ENCODE measurements at regions not wholly inside any gene's neighbourhood (a gene's known extent, or its start where the extent isn't known, plus 50 kb on each side); places are given as distances from the start of the nearest gene placed in this dataset.

- peak; percentile 90 for TF ChIP-seq ARID4B (CRISPR knock-in tag; IDR thresholded peaks at IDR 0.05; ENCODE audit: borderline replicate concordance)
- TF ChIP-seq CREM (CRISPR knock-in tag; IDR thresholded peaks at IDR 0.05) = peak; percentile 85
- TF ChIP-seq ETV6 (CRISPR knock-in tag; IDR thresholded peaks at IDR 0.05) = peak; percentile 94
- TF ChIP-seq SP1 (CRISPR knock-in tag; conservative IDR thresholded peaks at IDR 0.05) = 0 out of 2 replicates have a peak, but pooled peaks have one; percentile 50
- peak; percentile 72 for TF ChIP-seq TP53 (CRISPR knock-in tag; IDR thresholded peaks at IDR 0.05)
- no peak for TF ChIP-seq ZNF425 (CRISPR knock-in tag; conservative IDR thresholded peaks at IDR 0.05)
- TF ChIP-seq USF1 (CRISPR knock-in tag; IDR thresholded peaks at IDR 0.05) = peak; percentile 60; the same call in 1 of the 2 replicates
- TF ChIP-seq TEAD1 (CRISPR knock-in tag; IDR thresholded peaks at IDR 0.05) = peak; percentile 94; the same call in 1 of the 2 replicates
- TF ChIP-seq USF2 (CRISPR knock-in tag; IDR thresholded peaks at IDR 0.05) = no peak
- peak; percentile 83; the same call in 1 of the 2 replicates for TF ChIP-seq ESRRA (CRISPR knock-in tag; IDR thresholded peaks at IDR 0.05; ENCODE audit: borderline replicate concordance)
- TF ChIP-seq ZNF281 (CRISPR knock-in tag; IDR thresholded peaks at IDR 0.05) = peak; percentile 89; the same call in 1 of the 2 replicates
- peak; percentile 82; the same call in 1 of the 2 replicates for TF ChIP-seq ZNF232 (CRISPR knock-in tag; IDR thresholded peaks at IDR 0.05)
- peak; percentile 20; the same call in 1 of the 2 replicates for TF ChIP-seq CBFB (CRISPR knock-in tag; IDR thresholded peaks at IDR 0.05; ENCODE audit: low read depth)
- no peak; the same call in 1 of the 2 replicates for TF ChIP-seq NFE2L1 (CRISPR knock-in tag; IDR thresholded peaks at IDR 0.05)
- TF ChIP-seq ELF4 (CRISPR knock-in tag; IDR thresholded peaks at IDR 0.05; ENCODE audit: low read depth) = 0 out of 2 replicates have a peak, but pooled peaks have one; percentile 55
- no peak for TF ChIP-seq MXD4 (CRISPR knock-in tag; IDR thresholded peaks at IDR 0.05; ENCODE audit: borderline replicate concordance)
- no peak for TF ChIP-seq AR (CRISPR knock-in tag; IDR thresholded peaks at IDR 0.05)
- TF ChIP-seq CTCF (IDR thresholded peaks at IDR 0.05) = no peak
- no peak; the same call in 1 of the 2 replicates for TF ChIP-seq ZSCAN18 (CRISPR knock-in tag; IDR thresholded peaks at IDR 0.05)
Measured at GRCh38 chr7:128168667-128169210, 72.3 kb upstream of the LEP start (continued).
